T-helper 17 cell (primary cell): ENCODE measurements at regions not wholly inside any gene's neighbourhood (a gene's known extent, or its start where the extent isn't known, plus 50 kb on each side); places are given as distances from the start of the nearest gene placed in this dataset.

Experiments used
- ATAC-seq: fragments of 150-1000 bp; cut with Tn5 transposase; 2 replicates; pipeline ENCODE4 v1.10.0; 2021; ENCODE audit warnings: mild to moderate bottlenecking, moderate library complexity
- DNase-seq, 3 donors: peaks; one replicate each; pipeline versions ENCODE4 v3.0.0 to v3.0.0-alpha.2; 2020 to 2021
- H3K9me3 ChIP-seq: one replicate; pipeline ENCODE4 v1.7.0; 2013; ENCODE audit warnings: low read length, mild to moderate bottlenecking; ENCODE audit not compliant: control insufficient read depth, poor library complexity, severe bottlenecking
- H3K27ac Mint-ChIP-seq: one replicate; pipeline ENCODE4 v1.8.0; 2022; ENCODE audit warnings: mild to moderate bottlenecking, moderate library complexity, mixed read lengths
- H3K27me3 Mint-ChIP-seq: one replicate; pipeline ENCODE4 v1.8.0; 2022; ENCODE audit warnings: mixed read lengths
- H3K36me3 Mint-ChIP-seq: one replicate; pipeline ENCODE4 v1.8.0; 2022; ENCODE audit warnings: low read depth, mixed read lengths
- H3K4me1 Mint-ChIP-seq: one replicate; pipeline ENCODE4 v1.8.0; 2022; ENCODE audit warnings: mild to moderate bottlenecking, mixed read lengths
- H3K4me3 Mint-ChIP-seq: one replicate; pipeline ENCODE4 v1.8.0; 2022; ENCODE audit warnings: mild to moderate bottlenecking, moderate library complexity, mixed read lengths

- DNase-seq (no peak), ATAC-seq (no peak)
- Mint-ChIP-seq H3K27me3 (no peaks in the 10 kb centered on the region), H3K4me3 (no peak overlapping the region), H3K36me3 (no peaks in the 10 kb centered on the region), H3K27ac (no peak overlapping the region), H3K4me1 (peaks cover 23% of the 10 kb centered on the region)
- no peaks in the 10 kb centered on the region for H3K9me3 ChIP-seq
These were observed 122.7 kb downstream of the LMO4 start for GRCh38 chr1:87451229-87451920.

- no peaks in the 10 kb centered on the region for H3K9me3 ChIP-seq
- Mint-ChIP-seq H3K27me3 (no peaks in the 10 kb centered on the region), H3K4me1 (peaks cover 23% of the 10 kb centered on the region), H3K4me3 (no peak overlapping the region), H3K36me3 (no peaks in the 10 kb centered on the region), H3K27ac (no peak overlapping the region)
- DNase-seq, result no peak
- ATAC-seq, result no peak
These were observed 124.0 kb downstream of the LMO4 start for GRCh38 chr1:87452648-87453047.

GRCh38 chr1:87457408-87457807 lies 128.7 kb downstream of the LMO4 start:
- no peaks in the 10 kb centered on the region for H3K36me3 Mint-ChIP-seq
- H3K9me3 ChIP-seq, result no peaks in the 10 kb centered on the region
- no peak for ATAC-seq
- peaks cover 4% of the 10 kb centered on the region for H3K4me1 Mint-ChIP-seq
- H3K27ac Mint-ChIP-seq, result no peak overlapping the region
- H3K27me3 Mint-ChIP-seq, result no peaks in the 10 kb centered on the region
- no peak for DNase-seq
- H3K4me3 Mint-ChIP-seq, result no peak overlapping the region

- no peak overlapping the region for H3K27ac Mint-ChIP-seq
- H3K27me3 Mint-ChIP-seq, result peaks cover 11% of the 10 kb centered on the region
- no peak overlapping the region for H3K4me3 Mint-ChIP-seq
- H3K4me1 Mint-ChIP-seq, result no peaks in the 10 kb centered on the region
- ATAC-seq, result no peak
- no peaks in the 10 kb centered on the region for H3K36me3 Mint-ChIP-seq
- H3K9me3 ChIP-seq, result no peaks in the 10 kb centered on the region
- no peak for DNase-seq
These were observed 134.2 kb downstream of the LMO4 start for GRCh38 chr1:87462894-87463293.

- Mint-ChIP-seq H3K27ac (no peak overlapping the region), H3K4me3 (no peak overlapping the region), H3K36me3 (no peaks in the 10 kb centered on the region), H3K4me1 (no peaks in the 10 kb centered on the region), H3K27me3 (peaks cover 11% of the 10 kb centered on the region)
- DNase-seq, result no peak
- ATAC-seq, result no peak
- no peaks in the 10 kb centered on the region for H3K9me3 ChIP-seq
These were observed 135.4 kb downstream of the LMO4 start for GRCh38 chr1:87464022-87464490.

- no peaks in the 10 kb centered on the region for H3K9me3 ChIP-seq
- Mint-ChIP-seq H3K36me3 (no peaks in the 10 kb centered on the region), H3K4me3 (no peak overlapping the region), H3K27ac (no peak overlapping the region), H3K27me3 (peaks cover 11% of the 10 kb centered on the region), H3K4me1 (no peaks in the 10 kb centered on the region)
- DNase-seq, result no peak
- ATAC-seq, result no peak
These were observed 137.9 kb downstream of the LMO4 start for GRCh38 chr1:87466621-87467020.

GRCh38 chr1:87472716-87473115 lies 144.0 kb downstream of the LMO4 start:
- Mint-ChIP-seq H3K4me1 (peaks cover 2% of the 10 kb centered on the region), H3K27ac (no peak overlapping the region), H3K27me3 (no peaks in the 10 kb centered on the region), H3K36me3 (no peaks in the 10 kb centered on the region), H3K4me3 (no peak overlapping the region)
- no peak for ATAC-seq
- H3K9me3 ChIP-seq, result no peaks in the 10 kb centered on the region
- DNase-seq, result no peak

GRCh38 chr1:87473203-87473661 lies 144.6 kb downstream of the LMO4 start:
- Mint-ChIP-seq H3K27me3 (no peaks in the 10 kb centered on the region), H3K4me1 (peaks cover 2% of the 10 kb centered on the region), H3K4me3 (no peak overlapping the region), H3K27ac (no peak overlapping the region), H3K36me3 (no peaks in the 10 kb centered on the region)
- no peak for DNase-seq
- no peak for ATAC-seq
- H3K9me3 ChIP-seq, result no peaks in the 10 kb centered on the region

- no peaks in the 10 kb centered on the region for H3K9me3 ChIP-seq
- Mint-ChIP-seq H3K36me3 (no peaks in the 10 kb centered on the region), H3K27me3 (no peaks in the 10 kb centered on the region), H3K27ac (no peak overlapping the region), H3K4me3 (no peak overlapping the region), H3K4me1 (peaks cover 2% of the 10 kb centered on the region)
- no peak for DNase-seq
- no peak for ATAC-seq
These were observed 145.4 kb downstream of the LMO4 start for GRCh38 chr1:87474098-87474497.

GRCh38 chr1:87478231-87478630 lies 149.6 kb downstream of the LMO4 start:
- ATAC-seq (no peak), DNase-seq (no peak)
- Mint-ChIP-seq H3K27me3 (no peaks in the 10 kb centered on the region), H3K27ac (no peak overlapping the region), H3K36me3 (no peaks in the 10 kb centered on the region), H3K4me3 (no peak overlapping the region), H3K4me1 (peaks cover 2% of the 10 kb centered on the region)
- no peaks in the 10 kb centered on the region for H3K9me3 ChIP-seq

GRCh38 chr1:87495147-87495546 lies 166.5 kb downstream of the LMO4 start:
- Mint-ChIP-seq H3K4me3 (no peak overlapping the region), H3K36me3 (no peaks in the 10 kb centered on the region), H3K27ac (no peak overlapping the region), H3K27me3 (no peaks in the 10 kb centered on the region), H3K4me1 (peaks cover 2% of the 10 kb centered on the region)
- ATAC-seq, result no peak
- DNase-seq, result no peak
- H3K9me3 ChIP-seq, result no peaks in the 10 kb centered on the region

- Mint-ChIP-seq H3K4me3 (no peak overlapping the region), H3K27me3 (no peaks in the 10 kb centered on the region), H3K27ac (no peak overlapping the region), H3K4me1 (peaks cover 2% of the 10 kb centered on the region), H3K36me3 (no peaks in the 10 kb centered on the region)
- ATAC-seq (no peak), DNase-seq (no peak)
- no peaks in the 10 kb centered on the region for H3K9me3 ChIP-seq
These were observed 167.2 kb downstream of the LMO4 start for GRCh38 chr1:87495870-87496269.

- no peaks in the 10 kb centered on the region for H3K36me3 Mint-ChIP-seq
- no peak overlapping the region for H3K27ac Mint-ChIP-seq
These were observed 168.9 kb downstream of the LMO4 start for GRCh38 chr1:87497380-87498203.

More at GRCh38 chr1:87497380-87498203, 168.9 kb downstream of the LMO4 start:
- Mint-ChIP-seq H3K27me3 (no peaks in the 10 kb centered on the region), H3K4me1 (no peaks in the 10 kb centered on the region), H3K4me3 (no peak overlapping the region)
- DNase-seq (no peak), ATAC-seq (no peak)
- no peaks in the 10 kb centered on the region for H3K9me3 ChIP-seq
